Lower lobe of right lung (tissue), 2 donors: ENCODE measurements at regions not wholly inside any gene's neighbourhood (a gene's known extent, or its start where the extent isn't known, plus 50 kb on each side); places are given as distances from the start of the nearest gene placed in this dataset.

Source experiments
- ATAC-seq, 2 donors: fragments of 200-7000 bp; cut with Tn5 transposase; one replicate each; pipeline ENCODE4 v1.9.1; 2020 to 2022; ENCODE audit warnings: mild to moderate bottlenecking in 2 of 2, moderate library complexity in 2 of 2
- DNase-seq: peaks from one replicate; pipeline ENCODE4 v3.0.0-alpha.2; 2020
- H3K27ac ChIP-seq: fragments of 200-600 bp; one replicate; pipeline ENCODE4 v1.8.0; 2022
- H3K27me3 ChIP-seq: fragments of 200-600 bp; one replicate; pipeline ENCODE4 v1.8.0; 2022; ENCODE audit warnings: low read depth
- H3K36me3 ChIP-seq: fragments of 200-600 bp; one replicate; pipeline ENCODE4 v1.8.0; 2022; ENCODE audit warnings: mild to moderate bottlenecking
- H3K4me1 ChIP-seq: fragments of 200-600 bp; one replicate; pipeline ENCODE4 v1.8.0; 2022
- H3K4me3 ChIP-seq: fragments of 200-600 bp; one replicate; pipeline ENCODE4 v1.8.0; 2022; ENCODE audit warnings: mild to moderate bottlenecking
- H3K9me3 ChIP-seq: fragments of 200-600 bp; one replicate; pipeline ENCODE4 v1.8.0; 2022
- intact Hi-C: fragments of 100-400 bp; cut with DNase I; formaldehyde crosslinking; loops from one replicate; pipeline ENCODE4 v1.11.0; 2022
- TF ChIP-seq, protein P1 (sequence below): fragments of 200-600 bp; IDR thresholded peaks from one replicate; pipeline ENCODE4 v1.8.0; 2022; ENCODE audit warnings: antibody characterized with exemption, mild to moderate bottlenecking
- donor health status: DM: no; HTN: yes; CAD: no; lungs with severe emphysema.

DNA sequence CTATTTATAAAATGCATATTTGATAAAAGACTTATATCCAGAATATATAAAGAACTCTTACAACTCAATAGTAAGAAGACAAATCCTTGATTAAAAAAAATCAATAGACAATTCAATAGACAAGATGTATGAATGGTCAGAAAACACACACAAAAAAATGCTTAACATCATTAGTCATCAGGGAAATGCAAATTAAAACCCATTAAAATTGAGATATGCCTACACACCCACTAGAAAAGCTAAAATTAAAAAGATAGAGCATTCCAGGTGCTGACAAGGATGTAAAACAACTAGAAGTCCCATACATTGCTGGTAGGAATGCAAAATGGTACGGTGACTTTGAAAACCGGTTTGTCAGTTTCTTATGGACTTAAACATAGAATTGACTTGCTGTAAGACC is 127.1 kb downstream of the TFAP2B start:
- no peak for DNase-seq
- H3K27ac ChIP-seq, result no peak overlapping the region
- H3K4me3 ChIP-seq, result no peak overlapping the region
- no peaks in the 10 kb centered on the region for H3K27me3 ChIP-seq
- H3K9me3 ChIP-seq, result no peaks in the 10 kb centered on the region
- TF ChIP-seq, protein P1, sequence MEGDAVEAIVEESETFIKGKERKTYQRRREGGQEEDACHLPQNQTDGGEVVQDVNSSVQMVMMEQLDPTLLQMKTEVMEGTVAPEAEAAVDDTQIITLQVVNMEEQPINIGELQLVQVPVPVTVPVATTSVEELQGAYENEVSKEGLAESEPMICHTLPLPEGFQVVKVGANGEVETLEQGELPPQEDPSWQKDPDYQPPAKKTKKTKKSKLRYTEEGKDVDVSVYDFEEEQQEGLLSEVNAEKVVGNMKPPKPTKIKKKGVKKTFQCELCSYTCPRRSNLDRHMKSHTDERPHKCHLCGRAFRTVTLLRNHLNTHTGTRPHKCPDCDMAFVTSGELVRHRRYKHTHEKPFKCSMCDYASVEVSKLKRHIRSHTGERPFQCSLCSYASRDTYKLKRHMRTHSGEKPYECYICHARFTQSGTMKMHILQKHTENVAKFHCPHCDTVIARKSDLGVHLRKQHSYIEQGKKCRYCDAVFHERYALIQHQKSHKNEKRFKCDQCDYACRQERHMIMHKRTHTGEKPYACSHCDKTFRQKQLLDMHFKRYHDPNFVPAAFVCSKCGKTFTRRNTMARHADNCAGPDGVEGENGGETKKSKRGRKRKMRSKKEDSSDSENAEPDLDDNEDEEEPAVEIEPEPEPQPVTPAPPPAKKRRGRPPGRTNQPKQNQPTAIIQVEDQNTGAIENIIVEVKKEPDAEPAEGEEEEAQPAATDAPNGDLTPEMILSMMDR, result no peak
- no peaks in the 10 kb centered on the region for H3K4me1 ChIP-seq
- intact Hi-C loops, result no loop called here
- ATAC-seq, result no peak
- no peaks in the 10 kb centered on the region for H3K36me3 ChIP-seq

DNA sequence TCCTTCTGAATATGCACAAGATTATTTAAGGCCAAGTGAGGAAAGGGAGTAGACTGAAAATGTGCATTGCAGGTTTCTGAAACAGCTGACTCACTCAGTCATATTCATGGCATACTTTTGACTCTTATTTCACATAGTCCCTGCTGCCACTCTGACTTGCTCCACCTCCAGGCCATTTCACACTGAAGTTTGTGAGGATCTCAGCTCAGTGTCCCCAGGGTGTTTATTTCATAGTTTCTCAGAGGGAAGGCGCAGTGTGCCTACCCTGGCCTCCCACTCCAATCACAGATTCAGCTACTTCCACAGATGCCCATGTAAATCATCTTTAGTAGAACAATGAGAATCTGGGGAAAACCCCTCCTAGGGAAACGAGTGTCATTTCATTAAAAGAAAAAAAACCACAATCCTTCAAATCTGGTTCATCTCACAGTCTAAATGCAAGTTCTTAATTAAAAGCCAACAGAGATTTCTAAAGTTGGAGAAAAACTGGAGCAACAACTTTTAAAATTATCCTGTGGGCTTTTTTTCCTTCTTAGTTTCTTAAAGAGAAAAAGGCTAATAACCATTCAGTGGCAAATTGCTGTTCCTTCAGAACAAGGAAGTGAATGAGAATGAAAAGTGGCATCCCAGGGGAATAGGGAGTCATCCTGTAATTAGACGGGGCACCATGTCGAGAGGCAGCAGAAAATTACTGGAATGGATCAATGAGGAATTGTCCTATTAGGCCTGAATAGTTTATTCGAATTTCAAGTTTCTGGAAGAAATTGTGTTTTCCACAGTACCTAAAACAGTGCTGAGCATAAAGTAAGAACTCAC is 133.6 kb downstream of the TFAP2B start:
- Histone ChIP-seq H3K36me3 (no peaks in the 10 kb centered on the region), H3K27me3 (no peaks in the 10 kb centered on the region), H3K4me3 (no peak overlapping the region), H3K9me3 (no peaks in the 10 kb centered on the region), H3K4me1 (no peaks in the 10 kb centered on the region), H3K27ac (no peak overlapping the region)
- DNase-seq, result no peak
- no peak for ATAC-seq
- TF ChIP-seq, protein P1, result no peak
- intact Hi-C loops, result no loop called here

DNA sequence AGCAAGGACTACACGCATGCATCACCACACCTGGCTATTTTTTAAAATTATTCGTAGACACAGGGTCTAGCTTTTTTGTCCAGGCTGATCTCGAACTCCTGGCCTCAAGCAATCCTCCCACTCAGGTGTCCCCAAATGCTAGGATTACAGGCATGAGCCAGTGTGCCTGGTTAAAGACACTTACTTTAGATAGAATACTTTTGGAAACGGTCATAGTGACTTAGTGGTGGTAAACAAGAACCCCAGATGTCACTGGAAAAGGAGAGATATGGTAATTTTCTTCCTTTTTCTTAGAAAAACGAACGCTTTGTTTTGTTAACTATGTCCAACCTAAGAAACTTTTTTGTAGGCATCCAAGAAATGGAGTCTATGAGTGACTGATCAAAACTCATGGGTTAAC is 137.3 kb downstream of the TFAP2B start:
- H3K27me3 ChIP-seq, result no peaks in the 10 kb centered on the region
- intact Hi-C loops, result no loop called here
- no peaks in the 10 kb centered on the region for H3K36me3 ChIP-seq
- TF ChIP-seq, protein P1, result no peak
- no peaks in the 10 kb centered on the region for H3K4me1 ChIP-seq
- no peak overlapping the region for H3K4me3 ChIP-seq
- no peak overlapping the region for H3K27ac ChIP-seq
- ATAC-seq (no peak), DNase-seq (no peak)
- H3K9me3 ChIP-seq, result no peaks in the 10 kb centered on the region

DNA sequence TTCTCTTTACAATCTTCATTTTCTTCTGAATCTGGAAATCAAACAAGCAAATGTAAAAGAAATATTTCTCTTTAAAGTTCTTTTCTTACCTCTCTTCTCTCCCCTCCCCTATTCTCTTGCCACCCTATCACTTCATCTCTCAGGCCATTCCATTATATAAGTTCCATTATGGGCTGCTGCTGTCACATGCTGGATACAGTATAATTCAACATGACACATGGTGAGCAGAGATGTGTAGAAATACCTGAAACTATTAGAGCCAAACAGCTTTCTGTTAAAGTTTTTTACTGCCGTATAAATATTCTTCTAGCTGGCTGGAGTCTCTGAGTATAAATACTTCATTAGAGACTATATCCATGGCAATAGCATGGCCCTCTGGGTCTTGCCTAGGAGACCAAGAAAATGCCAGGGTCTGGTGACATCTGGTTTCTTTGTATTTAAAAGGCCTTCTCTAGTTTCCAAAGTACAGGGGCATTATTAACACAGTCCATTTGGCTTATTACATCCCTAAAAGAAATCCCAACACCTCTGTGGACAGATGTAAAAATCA is 139.6 kb downstream of the TFAP2B start:
- Histone ChIP-seq H3K27ac (no peak overlapping the region), H3K4me3 (no peak overlapping the region), H3K27me3 (no peaks in the 10 kb centered on the region), H3K9me3 (no peaks in the 10 kb centered on the region), H3K36me3 (no peaks in the 10 kb centered on the region), H3K4me1 (no peaks in the 10 kb centered on the region)
- ATAC-seq (no peak), DNase-seq (no peak)
- intact Hi-C loops, result no loop called here
- TF ChIP-seq, protein P1, result no peak

DNA sequence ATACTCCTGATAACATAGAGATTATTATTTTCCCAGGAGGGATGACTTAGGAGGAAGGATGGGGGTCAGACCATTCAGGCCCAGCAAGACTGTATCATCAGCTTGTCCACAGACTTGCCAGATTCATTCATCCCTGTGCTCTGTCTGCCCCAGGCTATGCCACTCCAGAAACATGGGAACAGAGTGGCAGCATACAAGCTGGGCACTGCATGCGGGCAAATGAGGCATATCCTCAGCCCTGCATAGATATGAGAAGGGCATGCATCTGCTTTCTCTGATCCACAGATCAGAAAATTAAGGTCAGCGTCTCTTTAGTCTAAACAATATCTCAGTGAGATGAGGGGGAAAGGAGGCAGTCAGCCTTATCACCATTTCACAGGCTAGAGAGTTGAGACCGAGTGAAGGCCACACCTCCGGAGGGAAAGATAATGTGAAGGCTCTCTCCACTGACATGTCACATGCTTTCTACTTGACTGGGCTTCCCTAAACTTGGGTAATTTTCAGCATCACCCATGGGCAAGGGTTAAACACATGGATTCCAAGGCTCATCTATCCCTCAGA is 140.5 kb downstream of the TFAP2B start:
- intact Hi-C loops, result no loop called here
- TF ChIP-seq, protein P1, result no peak
- no peak for ATAC-seq
- Histone ChIP-seq H3K27me3 (no peaks in the 10 kb centered on the region), H3K27ac (no peak overlapping the region), H3K4me1 (no peaks in the 10 kb centered on the region), H3K4me3 (no peak overlapping the region), H3K36me3 (no peaks in the 10 kb centered on the region), H3K9me3 (no peaks in the 10 kb centered on the region)
- DNase-seq, result no peak
